Kasumi-1 (cell line): ENCODE measurements at regions not wholly inside any gene's neighbourhood (a gene's known extent, or its start where the extent isn't known, plus 50 kb on each side); places are given as distances from the start of the nearest gene placed in this dataset.

ENCODE experiments used
- DNase-seq, 2 experiments: peaks; one replicate each; lab custom pipeline; 2025; lab: John Stamatoyannopoulos, UW

DNA sequence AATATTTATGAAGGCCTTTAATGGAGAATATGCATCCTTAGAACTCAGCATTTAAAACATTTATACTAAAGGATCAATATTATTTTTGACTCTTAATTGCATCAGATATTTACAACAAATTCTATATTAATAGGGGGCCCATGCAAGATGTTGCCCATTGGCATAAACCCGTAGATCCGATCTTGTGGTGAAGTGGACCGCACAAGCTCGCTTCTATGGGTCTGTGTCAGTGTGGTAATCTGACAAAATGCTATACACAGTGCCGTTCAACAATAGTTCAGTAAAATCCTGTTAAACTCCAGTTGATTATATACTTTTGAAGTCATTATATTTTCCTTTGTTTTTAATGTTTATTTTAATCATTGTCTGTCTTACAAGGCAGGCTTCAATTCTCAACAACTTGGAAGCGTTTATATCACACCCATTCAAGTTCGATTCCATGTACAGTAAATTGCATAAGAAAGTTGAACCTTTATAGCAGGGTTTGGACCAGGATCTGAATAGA lies 809.2 kb downstream of the USP25 start:
- no peak for DNase-seq

DNA sequence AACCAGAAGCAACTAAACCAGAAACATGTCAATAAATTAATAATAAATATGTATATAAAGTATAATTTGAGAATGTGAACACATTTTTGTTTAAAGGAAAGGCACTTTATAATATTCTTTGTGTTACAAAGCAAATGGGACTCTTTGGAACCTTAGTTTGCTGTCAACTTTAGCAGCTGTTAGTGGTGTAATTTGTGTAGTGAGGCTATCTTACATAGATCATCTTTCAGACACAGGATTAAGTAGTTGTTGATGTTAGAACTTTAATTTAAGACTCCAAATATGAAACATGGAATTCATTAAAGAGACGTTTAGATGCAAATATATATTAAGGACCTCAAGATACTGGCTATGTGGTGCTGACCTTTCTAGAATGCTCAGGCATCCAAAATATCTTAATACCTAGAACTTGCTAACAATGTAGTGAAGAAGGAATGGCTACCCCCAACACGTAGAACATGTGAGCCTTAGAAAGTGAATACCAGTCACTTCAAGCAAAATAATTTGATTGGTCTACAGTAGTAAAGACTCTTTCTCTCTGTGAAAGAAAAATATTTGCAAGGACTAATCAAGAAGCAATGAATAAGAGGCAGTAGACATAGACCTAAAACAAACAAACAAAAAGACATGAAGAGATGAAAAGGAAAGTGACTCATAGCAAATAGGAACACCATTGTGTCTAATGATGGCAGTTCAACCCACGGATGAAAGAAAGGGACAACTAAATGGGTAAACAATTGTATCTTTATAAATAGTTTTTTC lies 811.4 kb downstream of the USP25 start:
- DNase-seq: no peak

DNA sequence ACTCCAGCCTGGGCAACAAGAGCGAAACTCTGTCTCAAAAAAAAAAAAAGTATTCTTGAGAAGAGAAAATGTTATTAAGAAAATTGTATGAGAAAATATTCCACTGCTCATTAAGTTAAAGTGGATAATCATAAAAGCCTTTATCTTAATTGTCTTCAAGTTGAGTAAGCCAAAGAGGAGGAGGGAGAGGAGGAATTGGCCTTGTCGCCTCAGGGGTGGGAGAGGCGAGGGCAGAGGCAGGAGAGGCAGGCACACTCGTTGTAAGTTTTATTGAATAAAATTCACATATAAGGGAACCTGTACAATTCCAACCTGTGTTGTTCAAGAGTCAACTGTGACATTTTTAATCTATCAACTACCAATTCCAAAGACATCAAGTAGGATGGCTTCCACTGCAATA lies 820.3 kb downstream of the USP25 start:
- no peak for DNase-seq

DNA sequence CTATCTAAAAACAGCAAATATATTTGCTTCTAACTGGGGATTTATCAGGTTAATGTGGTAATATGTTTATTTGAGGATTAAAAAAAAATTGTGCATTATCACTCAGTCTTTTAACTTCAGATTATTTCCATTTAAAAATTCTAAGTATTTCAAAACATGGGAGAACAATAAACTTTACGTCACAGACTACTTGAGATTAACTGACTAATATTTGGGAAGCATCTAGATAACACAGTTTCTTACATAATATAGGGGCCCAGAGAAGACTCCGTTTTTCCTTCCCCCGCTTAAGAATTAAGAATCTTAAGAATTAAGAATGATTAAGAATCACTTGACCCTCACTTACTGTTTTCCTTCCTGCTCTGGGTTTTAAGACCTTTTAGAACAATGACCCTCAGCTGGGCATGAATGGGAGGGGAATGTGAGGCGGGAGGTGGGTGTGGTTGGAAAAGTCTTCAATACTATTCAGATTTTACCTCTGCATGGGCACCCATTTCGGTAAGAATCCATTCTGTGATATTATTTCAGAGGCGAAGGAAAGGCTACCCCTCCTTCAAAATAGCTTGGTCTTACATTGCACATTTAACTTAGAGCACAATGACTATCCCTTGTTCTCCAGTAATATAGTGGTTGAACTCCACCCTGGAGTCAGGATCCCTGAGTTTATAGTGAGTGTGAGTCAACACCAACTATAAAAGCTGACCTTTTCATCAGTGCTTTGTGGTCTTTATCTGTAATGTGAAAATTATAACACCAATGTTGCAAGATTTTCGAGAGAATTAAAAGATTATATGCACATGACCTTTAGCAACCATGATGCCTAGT lies 821.3 kb downstream of the USP25 start:
- DNase-seq: no peak

DNA sequence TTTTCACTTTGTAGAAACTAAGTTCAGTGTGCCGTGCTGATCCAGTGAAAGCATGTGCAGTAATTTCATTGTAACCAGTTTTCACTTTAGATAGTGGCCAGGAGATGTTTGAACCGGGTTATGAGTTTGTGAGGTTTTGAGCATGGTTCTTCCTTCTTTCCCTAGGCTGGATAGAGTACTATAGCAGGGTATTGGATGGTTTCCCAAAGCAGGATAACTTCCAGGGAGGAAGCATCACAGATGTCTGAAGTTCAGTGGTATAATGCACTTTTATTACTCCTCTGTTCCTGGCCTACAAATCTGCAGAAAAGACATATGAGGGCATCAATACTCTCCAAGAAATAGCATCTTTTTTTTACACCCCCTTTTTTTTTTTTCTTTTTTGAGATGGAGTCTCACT lies 823.1 kb downstream of the USP25 start:
- no peak for DNase-seq

DNA sequence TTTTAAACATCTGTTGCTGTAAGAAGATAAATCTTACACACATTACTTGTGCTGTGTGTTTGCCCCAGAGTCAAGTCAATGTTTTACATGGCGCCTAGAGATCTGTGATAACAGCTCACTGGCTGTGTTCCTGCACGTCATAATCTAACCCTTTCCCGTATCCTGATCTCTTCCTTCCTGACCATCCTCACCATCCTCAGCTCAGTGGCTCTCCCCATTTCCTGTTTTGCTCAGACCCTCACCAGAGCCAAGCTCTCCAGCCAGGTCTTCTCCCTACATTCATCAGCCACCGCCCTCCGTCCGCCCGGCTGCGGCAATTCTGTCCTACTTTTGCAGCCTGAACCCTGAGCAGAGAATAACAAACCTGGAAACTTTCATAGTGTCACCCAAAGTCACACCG lies 824.7 kb downstream of the USP25 start:
- no peak for DNase-seq

DNA sequence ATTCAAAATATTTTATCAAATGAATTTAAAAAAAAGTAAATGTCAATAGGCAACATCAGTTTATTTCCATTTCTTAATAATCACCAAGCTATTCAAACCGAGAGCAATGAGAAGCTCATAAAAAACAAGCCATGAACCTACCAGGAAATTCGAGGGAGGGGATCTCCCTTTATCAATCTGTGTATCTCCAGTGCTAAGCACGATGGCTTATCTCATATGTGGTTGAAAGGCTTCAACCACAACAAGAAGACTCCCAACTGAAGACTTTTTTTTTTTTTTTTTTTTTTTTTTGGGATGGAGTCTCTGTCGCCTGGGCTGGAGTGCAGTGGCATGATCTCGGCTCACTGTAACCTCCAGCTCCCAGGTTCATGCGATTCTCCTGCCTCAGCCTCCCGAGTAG lies 833.3 kb downstream of the USP25 start:
- no peak for DNase-seq

DNA sequence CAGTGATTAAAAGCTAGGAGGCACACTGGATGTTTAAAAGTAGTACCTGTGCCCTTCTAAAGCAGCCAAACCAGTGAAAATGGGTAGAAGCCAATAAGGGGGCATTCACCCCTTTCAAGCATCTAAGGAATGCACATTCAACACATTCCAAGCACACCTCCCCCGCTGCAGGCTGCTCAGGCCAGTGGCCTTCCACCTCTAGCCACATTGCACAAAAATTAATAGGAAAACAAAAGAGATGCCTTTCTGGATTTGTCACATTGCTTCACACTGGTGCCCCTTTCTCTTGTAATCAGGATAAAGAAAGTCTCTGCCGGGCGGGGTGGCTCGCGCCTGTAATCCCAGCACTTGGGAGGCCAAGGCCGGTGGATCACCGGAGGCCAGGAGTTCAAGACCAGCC lies 834.0 kb downstream of the USP25 start:
- DNase-seq: no peak

DNA sequence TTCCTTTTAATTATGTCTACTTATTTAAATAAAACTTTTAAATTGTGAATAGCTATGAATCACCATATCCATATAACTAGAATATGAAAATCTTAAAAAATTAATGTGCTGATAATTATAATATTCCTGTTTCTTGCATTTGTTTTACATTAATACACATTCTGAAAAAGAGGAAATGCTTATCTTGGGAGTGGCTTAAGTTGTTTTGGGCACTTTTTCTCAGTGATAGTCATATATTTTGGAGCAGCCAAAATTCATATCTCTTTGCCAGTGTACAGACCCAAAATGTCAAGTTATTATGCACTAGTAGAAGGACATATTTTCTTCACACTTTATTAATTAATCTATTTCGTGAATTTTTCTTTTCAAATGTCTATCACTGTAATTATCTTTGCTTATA lies 838.5 kb downstream of the USP25 start:
- DNase-seq: no peak

DNA sequence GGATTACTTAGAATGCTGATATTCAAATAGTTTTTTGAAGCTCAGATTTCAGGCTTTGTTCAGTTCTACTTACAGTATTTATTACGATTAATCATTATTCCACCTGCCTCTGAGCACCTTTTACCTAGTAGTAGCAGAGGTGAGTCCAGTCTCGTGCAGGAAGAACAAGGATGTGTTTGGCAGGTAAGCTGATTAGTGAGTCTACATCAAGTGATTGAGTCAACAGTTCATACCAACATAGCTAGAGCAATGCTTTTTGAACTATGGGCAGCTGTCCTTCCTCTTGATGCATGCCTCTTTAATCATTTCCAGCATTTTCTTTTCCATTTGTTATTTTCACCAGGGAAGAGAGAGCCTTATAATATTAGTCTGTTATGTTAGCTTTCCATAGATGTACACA lies 838.9 kb downstream of the USP25 start:
- DNase-seq: no peak

DNA sequence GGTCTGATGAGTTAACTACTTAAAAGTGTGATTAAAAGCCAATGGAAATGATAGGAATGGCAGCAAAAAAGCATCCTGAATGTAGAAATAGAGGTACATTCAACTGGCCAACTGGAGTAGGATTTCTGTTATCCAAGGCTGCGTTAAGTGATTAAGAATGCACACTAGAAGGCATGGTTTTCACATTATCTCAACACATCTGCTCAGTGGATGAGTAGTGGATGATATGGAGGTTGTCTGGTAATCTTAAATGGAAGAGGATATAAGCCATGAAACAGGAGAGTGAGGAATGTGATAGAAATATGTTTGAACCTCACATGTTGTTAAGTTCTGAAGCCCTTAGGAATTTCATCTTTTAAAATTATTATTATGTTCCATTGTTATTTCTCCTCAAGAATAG lies 839.9 kb downstream of the USP25 start:
- DNase-seq: no peak

DNA sequence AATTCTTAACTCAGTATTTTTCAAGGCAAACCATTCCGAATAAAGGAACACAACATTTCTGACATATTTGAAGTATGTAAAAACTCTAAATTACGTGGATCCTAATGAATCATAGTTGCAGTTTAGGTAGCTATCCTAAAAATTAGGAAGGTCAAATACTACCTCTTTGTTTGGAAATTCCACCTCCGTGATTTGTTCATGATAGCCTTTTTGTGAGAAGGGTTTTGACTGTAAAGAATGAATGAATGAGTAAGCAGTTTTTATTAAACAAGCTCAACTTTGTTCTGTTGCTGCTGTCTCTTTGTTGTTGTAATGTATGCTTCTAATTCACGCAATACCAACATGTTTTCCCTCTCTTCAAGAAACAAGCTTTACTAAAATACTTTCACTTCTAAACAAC lies 840.4 kb downstream of the USP25 start:
- DNase-seq: no peak

DNA sequence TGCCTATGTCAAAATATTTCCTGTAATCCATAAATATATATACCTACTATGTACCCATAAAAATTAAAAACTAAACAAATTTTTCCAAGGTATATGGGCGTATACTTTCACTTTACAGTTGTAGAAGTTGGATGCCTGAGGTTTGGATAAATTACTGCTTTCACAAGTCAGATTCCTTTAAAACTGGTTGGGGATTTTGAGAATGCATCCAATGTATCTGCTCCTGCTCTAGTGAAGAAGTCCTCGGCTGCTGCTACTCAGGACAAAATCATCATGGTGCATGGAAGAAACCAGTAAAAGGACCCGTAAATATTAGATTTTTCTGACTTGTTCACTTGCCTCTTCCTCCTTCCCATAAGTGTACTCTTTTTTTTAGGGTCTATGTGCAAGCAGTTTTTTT lies 841.1 kb downstream of the USP25 start:
- no peak for DNase-seq

DNA sequence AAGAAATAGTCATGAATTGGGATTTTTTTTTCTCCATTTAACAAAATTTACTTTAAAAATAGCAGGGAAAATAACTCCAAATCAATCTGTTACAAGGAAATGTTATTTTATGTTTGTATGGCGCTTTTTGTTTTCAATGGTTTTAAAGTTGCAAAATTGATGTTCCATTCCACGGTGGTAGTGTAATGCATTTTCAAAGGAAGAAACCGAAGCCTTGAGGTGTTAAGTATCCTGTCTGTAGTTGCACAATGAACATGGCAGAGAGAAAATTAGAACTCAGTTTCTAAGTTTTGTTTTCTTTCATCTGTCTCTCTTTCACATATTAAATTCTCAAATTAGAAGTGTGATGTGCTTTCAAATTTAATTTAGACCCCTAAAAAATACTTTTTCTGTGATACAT lies 841.8 kb downstream of the USP25 start:
- DNase-seq: no peak

DNA sequence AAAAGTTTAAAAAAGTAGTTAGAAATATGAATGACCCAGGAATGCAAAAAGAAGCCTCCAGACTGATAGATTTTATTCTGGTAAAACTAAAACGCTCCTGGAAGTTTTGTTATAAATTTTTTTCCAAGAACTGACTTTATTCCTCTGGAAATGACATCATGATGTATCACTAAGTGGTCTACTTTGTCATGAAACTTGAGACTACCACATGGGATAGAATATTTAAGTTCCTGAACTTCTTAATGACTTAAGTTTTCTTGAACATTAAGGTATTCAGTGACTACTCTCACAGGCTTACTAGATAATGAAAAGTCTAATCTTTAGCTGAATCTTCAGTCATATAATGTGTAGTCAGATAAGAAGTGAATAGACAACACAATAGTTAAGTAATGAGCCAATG lies 842.2 kb downstream of the USP25 start:
- DNase-seq: no peak

DNA sequence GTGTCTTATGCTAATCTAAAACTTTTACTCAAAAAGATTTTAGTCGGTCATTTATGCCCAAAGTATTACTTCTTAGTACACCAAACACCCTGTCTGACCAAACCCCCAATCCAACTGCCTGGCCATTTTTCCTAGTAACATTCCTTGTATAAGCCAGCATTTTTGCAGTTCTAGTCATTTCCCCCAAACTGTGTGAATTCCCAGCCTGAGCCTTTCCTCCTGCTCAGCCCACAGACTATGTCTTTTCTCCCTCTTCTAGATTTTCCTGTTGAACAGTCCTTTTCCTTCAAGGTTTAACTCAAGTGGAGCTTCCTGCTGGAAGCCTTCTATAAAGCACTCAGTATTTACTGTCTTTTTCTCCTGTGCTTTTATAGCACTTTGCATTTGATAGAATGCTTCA lies 843.8 kb downstream of the USP25 start:
- DNase-seq: no peak

DNA sequence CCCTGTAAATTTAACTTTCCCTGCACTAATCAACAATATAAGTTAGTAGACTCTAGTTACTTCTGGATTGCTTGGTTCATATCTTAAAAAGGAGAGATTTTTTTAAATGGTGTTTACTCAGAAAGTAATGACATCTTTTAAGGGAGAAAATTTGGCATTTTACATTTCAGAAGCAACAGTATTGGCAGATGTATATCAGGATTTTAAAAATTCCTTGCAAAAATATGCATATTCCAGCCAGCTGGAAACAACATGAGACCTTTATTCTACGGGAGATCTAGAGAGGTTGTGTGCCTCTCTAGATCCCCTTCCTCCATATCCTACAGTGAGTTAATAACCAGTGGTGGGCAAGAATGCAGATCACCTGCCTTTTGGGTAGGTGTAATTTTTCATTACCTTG lies 848.2 kb downstream of the USP25 start:
- no peak for DNase-seq

DNA sequence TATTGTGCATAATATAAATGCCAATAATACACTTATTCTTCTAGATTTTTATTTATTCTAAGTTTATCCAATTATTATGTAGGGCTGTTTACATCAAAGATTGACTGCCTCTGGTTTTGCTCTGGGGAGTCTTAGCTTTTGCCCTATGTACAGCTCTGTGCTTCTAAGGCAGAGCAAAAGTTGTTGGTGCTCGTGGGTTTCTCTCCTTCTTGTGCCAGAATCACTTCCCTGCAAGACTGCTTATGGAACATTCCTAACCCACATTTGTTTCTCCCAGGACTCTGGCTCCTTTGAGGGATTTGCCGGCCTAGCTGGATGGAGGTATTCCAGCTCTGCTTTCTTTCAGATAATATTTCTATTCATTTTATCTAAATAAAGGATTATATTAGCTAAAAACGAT lies 849.1 kb downstream of the USP25 start:
- DNase-seq: no peak

DNA sequence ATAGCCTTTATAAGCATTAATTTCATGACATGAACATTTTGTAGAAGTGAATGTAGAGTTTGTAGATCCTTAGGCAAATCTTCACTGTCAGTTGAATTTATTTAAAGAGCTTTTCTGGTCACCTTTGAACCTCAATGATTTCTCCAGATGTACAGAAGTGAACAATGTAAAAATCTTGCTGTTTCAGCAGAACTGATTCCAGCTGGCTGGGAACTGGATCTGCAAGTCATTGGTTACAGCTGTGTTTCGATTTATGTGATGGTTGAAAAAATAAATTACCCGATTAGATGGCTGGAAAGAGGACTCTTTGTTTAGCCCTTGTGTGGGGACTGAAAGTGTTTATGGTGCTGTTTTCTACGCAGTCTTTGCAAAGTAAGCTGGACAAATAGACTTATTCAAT lies 849.8 kb downstream of the USP25 start:
- no peak for DNase-seq

DNA sequence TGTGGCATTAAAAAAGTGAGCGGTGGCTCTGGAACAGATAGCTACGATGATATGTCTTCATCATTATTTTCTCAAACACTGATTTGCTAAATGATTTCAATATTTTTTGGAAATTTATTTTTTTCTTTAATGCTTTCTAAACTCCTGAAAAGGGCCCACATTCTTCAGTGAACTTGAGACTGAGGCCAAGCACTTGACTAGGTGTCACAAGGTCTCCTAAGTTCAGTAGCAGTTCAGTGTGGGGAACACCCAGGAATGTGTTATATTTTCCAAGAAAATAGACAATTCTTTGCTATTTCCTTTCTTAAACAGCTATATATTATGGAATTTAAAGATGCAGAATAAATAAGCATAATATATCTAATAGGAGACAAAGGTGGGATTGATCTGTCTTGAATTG lies 850.9 kb downstream of the USP25 start:
- DNase-seq: no peak

DNA sequence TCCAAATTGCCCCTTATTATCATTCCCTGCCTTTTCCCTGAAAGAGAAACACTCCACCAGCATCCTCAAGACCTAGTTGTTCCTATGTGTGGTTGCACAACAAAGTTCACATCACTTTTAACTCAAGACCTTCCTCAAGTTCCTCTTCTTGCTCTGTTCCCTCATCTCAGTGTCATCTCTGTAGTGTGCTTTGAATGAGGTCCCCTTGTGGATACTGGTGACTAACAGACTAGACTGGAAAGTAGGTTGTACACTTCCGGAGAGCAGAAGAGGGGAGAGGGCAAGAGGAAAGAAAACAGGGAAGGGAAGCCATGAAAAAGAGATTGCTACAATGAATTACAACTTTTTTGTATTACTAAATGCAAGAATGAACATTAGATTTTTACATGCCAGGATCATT lies 853.8 kb downstream of the USP25 start:
- peak; percentile 31 to 36 for DNase-seq

DNA sequence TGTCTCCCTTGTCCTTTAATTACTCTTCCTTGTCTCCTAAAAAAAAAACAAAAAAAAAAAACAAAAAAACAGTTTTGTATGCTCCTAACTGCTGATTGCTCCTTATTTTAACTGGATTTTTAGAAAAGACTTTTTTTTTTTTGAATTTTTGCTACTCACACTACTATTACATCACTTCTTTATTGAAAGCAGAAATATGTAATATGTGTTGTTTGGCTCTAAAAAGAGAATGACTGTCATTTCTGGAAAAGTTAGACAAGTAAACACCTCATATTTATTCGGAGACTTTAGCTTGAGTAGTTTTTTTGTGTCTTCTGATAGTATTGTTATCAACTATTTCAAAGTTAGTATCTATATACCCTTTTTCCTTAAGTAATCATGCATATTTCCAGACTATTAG lies 855.0 kb downstream of the USP25 start:
- DNase-seq: no peak

DNA sequence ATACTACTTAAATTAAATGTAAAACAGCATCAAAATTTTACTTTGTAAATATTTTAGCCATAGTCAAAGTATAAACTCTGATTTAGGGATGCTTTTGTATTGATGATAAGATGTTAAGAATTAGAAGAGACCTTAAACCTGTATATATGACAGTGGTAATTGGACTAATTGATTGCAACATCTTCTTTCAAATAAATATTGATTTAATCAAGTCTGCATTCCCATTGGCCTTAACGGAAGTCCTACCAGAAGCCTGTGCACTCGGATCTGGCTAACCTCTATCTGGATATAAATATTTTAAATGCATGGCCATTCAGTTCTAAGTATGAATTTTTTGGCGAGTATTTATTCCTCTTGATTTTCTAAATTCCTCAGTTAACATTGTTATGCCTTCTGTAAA lies 856.1 kb downstream of the USP25 start:
- no peak for DNase-seq
